HG02840 (cell line): ENCODE measurements at regions not wholly inside any gene's neighbourhood (a gene's known extent, or its start where the extent isn't known, plus 50 kb on each side); places are given as distances from the start of the nearest gene placed in this dataset.

Source experiments
- ATAC-seq: cut with Tn5 transposase; IDR thresholded peaks from one replicate; pipeline ENCODE4 v1.9.1; 2021; ENCODE audit warnings: mild to moderate bottlenecking, moderate library complexity, moderate number of reproducible peaks; ENCODE audit not compliant: unreplicated experiment, low FRiP score

DNA sequence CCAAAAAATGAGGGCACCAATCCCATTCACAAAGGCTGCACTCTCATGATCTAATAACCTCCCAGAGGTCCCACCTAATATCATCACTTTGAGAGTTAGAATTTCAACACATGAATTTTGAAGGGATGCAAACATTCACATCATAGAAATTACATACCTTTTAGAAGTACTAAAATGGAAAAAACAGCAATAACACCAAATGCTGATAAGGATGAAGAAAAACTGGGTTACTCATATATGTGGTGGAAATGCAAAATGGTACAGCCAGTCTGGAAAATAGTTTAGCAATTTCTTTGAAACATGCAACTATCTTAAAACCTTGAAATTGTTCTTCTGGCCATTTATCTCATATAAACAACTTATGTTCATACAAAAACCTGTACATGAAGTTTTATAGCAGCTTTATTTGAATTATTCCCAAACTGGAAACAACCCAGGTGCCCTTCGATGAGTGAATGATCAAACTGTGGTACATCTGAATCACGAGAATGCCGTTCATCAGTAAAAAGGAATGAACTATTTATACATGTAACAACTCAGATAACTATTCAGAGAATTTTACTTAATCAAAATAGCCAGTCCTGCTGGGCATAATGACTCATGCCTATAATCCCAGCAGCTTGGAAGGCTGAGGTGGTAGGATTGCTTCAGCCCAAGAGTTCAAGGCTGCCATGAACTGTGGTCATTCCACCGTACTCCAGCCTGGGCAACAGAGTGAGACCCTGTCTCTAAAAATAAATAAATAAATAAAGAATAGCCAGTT, 109.4 kb upstream of the SSTR1 start:
- no peak for ATAC-seq

DNA sequence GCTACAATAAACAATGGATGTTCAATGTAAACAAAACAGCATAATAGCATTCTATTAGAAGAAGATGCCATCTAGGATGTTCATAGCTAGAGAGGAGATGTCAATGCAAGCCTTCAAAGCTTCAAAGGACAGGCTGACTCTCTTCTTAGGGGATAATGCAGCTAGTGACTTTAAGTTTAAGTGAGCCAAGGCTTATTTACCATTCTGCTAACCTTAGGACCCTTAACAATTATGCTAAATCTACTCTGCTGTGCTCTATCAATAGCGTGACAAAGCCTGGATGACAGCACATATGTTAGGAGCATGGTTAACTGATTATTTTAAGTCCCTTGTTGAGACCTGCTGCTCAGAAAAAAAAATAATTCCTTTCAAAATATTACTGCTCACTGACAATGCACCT, 106.0 kb upstream of the SSTR1 start:
- ATAC-seq, result no peak

DNA sequence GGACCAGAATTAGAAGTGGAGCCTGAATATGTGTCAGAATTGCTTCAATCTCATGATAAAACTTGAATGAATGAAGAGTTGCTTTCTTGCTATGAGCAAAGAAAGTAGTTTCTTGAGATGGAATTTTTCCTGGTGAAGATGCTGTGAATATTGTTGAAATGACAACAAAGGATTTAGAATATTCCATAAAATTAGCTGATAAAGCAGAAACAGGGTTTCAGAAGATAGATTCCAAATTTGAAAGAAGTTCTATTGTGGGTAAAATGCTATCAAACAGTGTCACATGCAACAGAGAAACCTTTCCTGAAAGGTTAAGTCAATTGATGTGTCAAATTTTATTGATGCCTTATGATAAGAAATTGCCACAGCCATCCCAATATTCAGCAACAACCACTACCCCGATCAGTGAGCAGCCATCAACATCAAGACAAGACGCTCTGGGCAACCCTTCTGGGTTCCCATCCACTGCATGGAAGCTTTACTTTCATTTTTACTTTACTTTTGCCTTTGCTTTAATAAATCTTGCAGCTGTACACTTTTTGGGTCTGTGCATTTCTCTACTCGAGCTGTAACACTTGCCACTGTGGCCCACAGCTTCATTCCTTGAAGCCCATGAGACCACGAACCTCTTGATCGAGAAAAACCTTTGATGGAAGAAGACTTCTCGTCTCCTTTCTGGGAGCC, 104.0 kb upstream of the SSTR1 start:
- ATAC-seq, result no peak

DNA sequence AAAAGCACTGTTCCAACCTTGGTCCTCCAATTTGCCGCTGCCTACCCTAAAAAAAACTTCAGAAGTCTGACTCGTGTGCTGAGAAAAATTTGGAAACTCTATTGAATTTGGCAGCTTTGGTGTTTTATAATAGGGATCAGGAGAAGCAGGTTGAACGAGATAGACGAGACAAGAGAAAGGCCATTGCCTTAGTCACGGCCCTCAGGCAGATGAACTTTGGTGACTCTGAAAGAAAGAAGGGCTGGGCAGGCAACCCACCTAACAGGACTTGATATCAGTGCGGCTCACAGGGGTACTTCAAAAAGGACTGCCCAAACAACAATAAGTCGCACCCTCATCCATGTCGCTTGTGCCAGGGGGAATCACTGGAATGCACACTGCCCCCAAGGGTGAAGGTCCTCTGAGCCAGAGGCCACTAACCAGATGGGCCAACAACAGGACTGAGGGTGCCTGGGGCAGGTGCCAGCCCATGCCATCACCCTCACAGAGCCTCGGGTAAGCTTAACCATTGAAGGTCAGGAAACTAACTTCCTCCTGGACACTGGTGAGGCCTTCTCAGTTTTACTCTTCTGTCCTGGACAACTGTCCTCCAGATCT, 102.5 kb upstream of the SSTR1 start:
- ATAC-seq, result no peak

- ATAC-seq, result no peak
Observed at GRCh38 chr14:38107216-38107631, 100.5 kb upstream of the SSTR1 start.

DNA sequence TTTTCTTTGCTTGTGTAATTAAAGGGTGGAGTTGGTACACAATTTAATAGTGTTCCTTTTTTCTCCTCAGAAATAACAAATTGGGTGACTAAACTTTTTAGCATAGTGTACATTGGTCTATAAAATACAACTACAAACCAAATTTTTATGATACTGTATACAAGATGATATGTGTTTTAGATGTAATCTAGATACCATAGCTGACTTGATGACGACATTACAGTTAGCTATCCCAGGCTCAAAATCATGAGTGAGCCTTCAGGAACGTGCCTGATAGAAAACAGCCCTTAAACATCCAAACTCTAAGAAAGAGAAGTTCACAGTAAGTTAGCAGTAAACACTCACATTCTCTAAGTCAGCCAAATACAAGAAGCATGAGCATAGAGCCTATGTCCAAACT, 99.0 kb upstream of the SSTR1 start:
- no peak for ATAC-seq

- ATAC-seq, result no peak
Observed at GRCh38 chr14:38110258-38110657, 97.4 kb upstream of the SSTR1 start.

DNA sequence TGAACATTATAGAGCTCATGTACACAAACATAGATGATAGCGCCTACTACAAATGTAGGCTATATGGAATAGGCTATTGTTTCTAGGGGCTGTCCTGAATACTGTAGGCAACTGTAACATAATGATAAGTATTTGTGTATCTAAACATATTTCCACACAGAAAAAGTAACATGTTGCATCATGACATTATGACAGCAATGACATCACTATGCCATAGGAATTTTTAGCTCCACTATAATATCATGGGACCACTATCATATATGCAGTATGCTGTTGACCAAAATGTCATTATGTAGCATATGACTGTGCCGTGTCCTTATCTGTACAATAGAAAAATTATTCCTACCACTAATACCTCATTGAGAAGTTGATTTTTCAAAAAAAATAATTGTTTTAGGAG, 96.7 kb upstream of the SSTR1 start:
- no peak for ATAC-seq

- no peak for ATAC-seq
Observed at GRCh38 chr14:38113546-38113945, 94.2 kb upstream of the SSTR1 start.

- ATAC-seq, result no peak
Observed at GRCh38 chr14:38116895-38117294, 90.8 kb upstream of the SSTR1 start.

GRCh38 chr14:38120109-38120508, 87.6 kb upstream of the SSTR1 start:
- no peak for ATAC-seq

- no peak for ATAC-seq
Observed at GRCh38 chr14:38121320-38122020, 86.2 kb upstream of the SSTR1 start.

GRCh38 chr14:38122241-38122640, 85.5 kb upstream of the SSTR1 start:
- no peak for ATAC-seq

GRCh38 chr14:38124506-38124905, 83.2 kb upstream of the SSTR1 start:
- ATAC-seq, result no peak

GRCh38 chr14:38125481-38126037, 82.1 kb upstream of the SSTR1 start:
- no peak for ATAC-seq

DNA sequence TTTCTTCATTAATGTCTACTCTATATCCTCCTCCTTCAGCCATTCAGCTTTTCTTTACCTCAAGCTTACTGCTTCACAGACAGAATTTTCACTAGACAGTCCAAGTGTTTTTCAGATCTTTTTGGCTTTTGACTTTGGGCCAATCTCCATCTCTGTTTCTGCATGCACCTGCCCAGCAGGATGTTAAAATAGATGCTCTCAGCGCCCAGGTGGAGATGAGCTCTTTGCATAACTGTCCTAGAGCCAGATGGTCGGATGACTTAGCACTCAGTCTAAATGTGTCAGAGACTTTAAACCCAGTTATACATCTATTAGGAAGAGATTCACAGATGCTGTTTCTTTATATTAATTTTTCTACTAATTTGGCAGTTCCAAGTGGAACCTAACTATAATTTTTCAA, 80.3 kb upstream of the SSTR1 start:
- no peak for ATAC-seq

DNA sequence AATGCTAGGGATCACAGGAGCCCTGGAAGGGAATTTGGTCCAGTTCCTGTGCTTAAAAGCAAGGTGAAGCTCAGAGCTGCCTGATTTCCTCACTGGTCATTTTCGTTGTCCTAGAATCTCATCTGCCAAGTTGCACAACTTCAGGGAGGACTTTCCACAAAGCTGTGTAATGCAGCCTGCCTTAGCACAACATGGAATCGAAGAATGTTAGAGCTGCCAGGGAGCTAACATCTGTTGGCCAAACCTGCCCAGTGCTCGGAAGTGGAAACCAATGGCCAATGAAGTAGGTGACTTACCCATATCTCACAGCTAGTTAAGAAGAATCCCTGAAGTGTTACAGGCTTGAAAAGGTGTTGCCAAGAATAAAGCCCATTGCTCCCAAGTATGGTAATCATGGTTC, 79.9 kb upstream of the SSTR1 start:
- no peak for ATAC-seq

DNA sequence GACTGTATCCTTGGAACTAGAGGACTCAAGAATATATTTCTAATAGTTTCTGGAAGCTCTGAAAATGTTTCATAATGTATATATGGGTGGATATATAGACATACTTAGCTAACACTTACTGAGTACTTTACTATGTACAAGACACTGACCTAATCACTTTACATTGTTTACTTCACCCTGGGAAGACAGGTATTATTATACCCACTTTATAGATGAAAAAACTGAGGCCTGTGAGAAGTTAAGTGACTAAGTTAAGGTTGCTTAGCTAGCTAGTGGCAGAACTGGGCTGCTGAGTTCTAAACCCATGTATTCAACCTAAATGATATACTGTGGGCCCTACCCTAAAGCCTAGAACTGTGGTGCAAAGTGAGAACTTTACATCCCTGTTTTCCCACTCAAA, 79.1 kb upstream of the SSTR1 start:
- no peak for ATAC-seq

GRCh38 chr14:38129192-38129591, 78.5 kb upstream of the SSTR1 start:
- no peak for ATAC-seq

GRCh38 chr14:38129705-38130104, 78.0 kb upstream of the SSTR1 start:
- no peak for ATAC-seq
